Fibroblast of the aortic adventitia (primary cell): ENCODE measurements at regions not wholly inside any gene's neighbourhood (a gene's known extent, or its start where the extent isn't known, plus 50 kb on each side); places are given as distances from the start of the nearest gene placed in this dataset.

ENCODE experiments used
- DNase-seq: peaks from one replicate; pipeline ENCODE4 v3.0.0-alpha.2; 2010; ENCODE audit warnings: low read depth
- H3K4me3 ChIP-seq: 2 replicates; pipeline ENCODE4 v1.5.1; 2011; ENCODE audit warnings: low read depth, mild to moderate bottlenecking, control low read depth, low read length, moderate library complexity
- CTCF ChIP-seq: IDR thresholded peaks from 2 replicates; pipeline ENCODE4 v1.5.1; 2011; ENCODE audit warnings: mild to moderate bottlenecking, low read length, control low read depth, inconsistent platforms; ENCODE audit not compliant: insufficient read depth

GRCh38 chr4:13892739-13893105 is 265.2 kb upstream of the BOD1L1 start:
- DNase-seq, result no peak
- H3K4me3 ChIP-seq, result peak overlapping the region; percentile 8
- TF ChIP-seq CTCF, result no peak

GRCh38 chr4:13893211-13893610 is 265.7 kb upstream of the BOD1L1 start:
- DNase-seq, result peak; percentile 20
- H3K4me3 ChIP-seq, result no peak overlapping the region
- TF ChIP-seq CTCF, result no peak

DNA sequence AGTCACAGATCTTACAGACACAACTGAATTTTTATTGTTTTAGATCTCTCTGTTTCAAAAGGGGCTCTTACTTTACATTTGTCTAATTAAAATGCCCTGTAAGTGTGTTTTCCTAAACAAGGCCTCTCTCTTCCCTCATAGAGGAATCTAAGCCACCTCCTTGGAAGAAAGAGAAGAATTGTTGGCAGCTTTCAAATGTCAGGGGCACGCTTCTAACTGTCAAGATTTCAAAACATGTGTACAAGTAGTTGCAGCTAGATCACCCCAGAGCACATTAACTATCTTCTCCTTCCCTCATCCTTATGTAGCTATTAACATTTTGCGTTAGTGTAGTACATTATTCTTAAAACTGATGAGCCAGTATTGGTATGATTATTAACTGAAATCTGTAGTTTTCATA is 266.5 kb upstream of the BOD1L1 start:
- H3K4me3 ChIP-seq, result no peak overlapping the region
- DNase-seq, result no peak
- TF ChIP-seq CTCF, result no peak

DNA sequence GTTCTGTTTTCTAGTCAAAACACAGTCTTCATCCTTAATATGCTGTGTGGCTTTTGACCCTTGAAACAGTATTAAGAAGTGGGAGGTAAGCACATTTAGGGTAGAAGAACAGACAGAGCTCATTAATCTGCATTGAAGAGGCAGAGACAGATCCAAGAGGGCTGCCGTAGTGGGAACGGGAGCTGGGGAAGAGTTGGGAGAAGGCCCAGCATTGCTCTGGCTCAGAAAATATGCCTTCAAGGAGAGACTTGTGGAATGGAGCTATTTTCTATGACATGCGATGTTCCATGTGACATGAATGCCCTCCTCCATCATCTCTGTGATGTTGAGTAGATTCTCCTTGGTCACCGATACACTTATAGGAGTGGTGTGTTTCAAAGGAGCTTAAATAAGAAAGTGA is 273.3 kb upstream of the BOD1L1 start:
- peak; percentile 37 for DNase-seq
- H3K4me3 ChIP-seq, result no peak overlapping the region
- no peak for TF ChIP-seq CTCF

GRCh38 chr4:13902146-13902545 is 274.6 kb upstream of the BOD1L1 start:
- no peak overlapping the region for H3K4me3 ChIP-seq
- no peak for DNase-seq
- TF ChIP-seq CTCF, result no peak

DNA sequence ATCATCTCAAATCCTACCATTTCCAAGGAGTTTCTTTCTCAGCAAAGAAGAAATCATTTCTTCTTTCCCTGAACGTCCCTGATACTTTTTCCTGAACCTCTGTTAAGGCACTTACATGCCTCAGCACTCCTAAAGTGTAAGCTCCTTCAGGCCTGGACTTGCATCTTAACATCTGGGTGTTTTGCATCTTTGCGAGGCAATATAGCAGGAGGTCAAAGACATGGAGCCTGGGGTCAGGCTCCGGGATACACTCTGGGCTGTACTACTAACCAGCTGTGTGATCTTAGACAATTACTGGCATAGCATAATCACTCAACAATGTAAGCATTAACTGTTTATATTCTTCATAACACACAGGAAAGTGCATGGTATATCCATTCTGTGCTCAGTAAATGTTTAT is 275.5 kb upstream of the BOD1L1 start:
- DNase-seq, result no peak
- no peak overlapping the region for H3K4me3 ChIP-seq
- TF ChIP-seq CTCF, result no peak

DNA sequence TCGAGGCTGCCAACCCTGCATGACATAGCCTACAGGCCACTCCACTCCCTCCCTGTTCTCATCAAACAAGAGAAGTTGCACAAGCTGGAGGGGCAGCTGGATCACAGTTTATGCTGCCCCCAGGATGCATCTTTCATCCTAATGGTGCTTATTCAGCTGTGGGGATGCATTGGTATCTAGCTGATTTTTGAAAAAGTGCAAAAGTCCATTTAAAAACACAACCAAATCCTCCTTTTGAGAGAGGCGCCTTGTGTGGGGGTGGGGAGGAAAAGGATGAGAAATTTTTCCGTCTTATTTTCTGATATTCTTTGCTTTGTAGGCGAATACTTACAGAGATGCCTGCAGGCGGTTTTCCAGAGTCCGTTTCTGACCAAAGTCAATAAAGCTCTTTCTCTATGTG is 276.4 kb upstream of the BOD1L1 start:
- H3K4me3 ChIP-seq, result no peak overlapping the region
- no peak for DNase-seq
- TF ChIP-seq CTCF, result no peak
